Panc1 (cell line): ENCODE measurements at regions not wholly inside any gene's neighbourhood (a gene's known extent, or its start where the extent isn't known, plus 50 kb on each side); places are given as distances from the start of the nearest gene placed in this dataset.
A peak's percentile ranks its signal among the peaks of the same experiment; 100 is the strongest.

Source experiments
- ATAC-seq: fragments of 200-7000 bp; cut with Tn5 transposase; 2 replicates; pipeline ENCODE4 v1.9.1; 2020; ENCODE audit warnings: mild to moderate bottlenecking, moderate library complexity
- BruUV-seq: library from RNA; stranded (reverse); fragments of 400-500 nt; replicated peaks from 2 replicates; lab custom pipeline; 2021; lab: Mats Ljungman, UMichigan
- CTCF ChIA-PET: fragments of 300-600 bp; sonication (Branson Sonifier 250); formaldehyde crosslinking; loops from one replicate; lab custom pipeline; 2022; ENCODE audit warnings: antibody characterized with exemption; lab: Charles Lee
- POLR2A ChIA-PET: fragments of 300-600 bp; sonication (Branson Sonifier 250); formaldehyde crosslinking; loops from one replicate; lab custom pipeline; 2022; ENCODE audit warnings: antibody characterized with exemption; lab: Charles Lee
- DNase-seq: peaks from one replicate; pipeline ENCODE4 v3.0.0-alpha.2; 2010; ENCODE audit warnings: low read depth, low spot score
- H3K27ac ChIP-seq: 2 replicates; pipeline ENCODE4 v1.5.1; 2011; ENCODE audit warnings: mild to moderate bottlenecking, low read length, inconsistent platforms
- H3K27me3 ChIP-seq: fragments of 200-500 bp; sonication (Bioruptor generic); 2 replicates; pipeline ENCODE4 v1.6.0; 2014; ENCODE audit warnings: low read length, inconsistent platforms; ENCODE audit not compliant: control insufficient read depth, insufficient read depth
- H3K36me3 ChIP-seq: fragments of 200-500 bp; sonication (Bioruptor generic); 2 replicates; pipeline ENCODE4 v1.5.1; 2014; ENCODE audit warnings: inconsistent platforms, mild to moderate bottlenecking, low read length, moderate library complexity; ENCODE audit not compliant: control insufficient read depth, insufficient read depth
- H3K4me1 ChIP-seq: 2 replicates; pipeline ENCODE4 v1.5.1; 2011; ENCODE audit warnings: inconsistent platforms, mild to moderate bottlenecking, low read length, moderate library complexity; ENCODE audit not compliant: control insufficient read depth, insufficient read depth
- H3K4me3 ChIP-seq, 2 experiments: 2 replicates each; pipeline ENCODE4 v1.5.1; 2011 to 2012; ENCODE audit warnings: low read depth in 2 of 2, low read length in 2 of 2, mild to moderate bottlenecking in 2 of 2, inconsistent platforms in 1 of 2, moderate library complexity in 1 of 2
- H3K9me3 ChIP-seq: fragments of 200-500 bp; sonication (Bioruptor generic); 2 replicates; pipeline ENCODE4 v1.5.1; 2014; ENCODE audit warnings: low read depth, mild to moderate bottlenecking, inconsistent platforms, low read length, moderate library complexity; ENCODE audit not compliant: control insufficient read depth, insufficient read depth
- CTCF ChIP-seq: fragments of 450-650 bp; IDR thresholded peaks from 2 replicates; pipeline ENCODE4 v1.5.1; 2017; ENCODE audit warnings: mild to moderate bottlenecking
- POLR2AphosphoS5 ChIP-seq: IDR thresholded peaks from 2 replicates; pipeline ENCODE4 v1.6.1; 2012; ENCODE audit warnings: mild to moderate bottlenecking, low read depth, low read length, moderate library complexity
- REST ChIP-seq, 2 experiments: IDR thresholded peaks; 2 replicates each; pipeline ENCODE4 v1.6.1; 2011 to 2012; ENCODE audit warnings: low read depth in 2 of 2, control low read depth in 1 of 2, low read length in 1 of 2, mild to moderate bottlenecking in 1 of 2, moderate library complexity in 1 of 2; ENCODE audit not compliant: insufficient read depth in 1 of 2
- TCF7L2 ChIP-seq: IDR thresholded peaks from 2 replicates; pipeline ENCODE4 v1.6.1; 2011; ENCODE audit warnings: mild to moderate bottlenecking, low read depth, low read length, inconsistent platforms
- in situ Hi-C: cut with HindIII; loops from 2 replicates; pipeline ENCODE4 v1.10.0; 2016; ENCODE audit warnings: low sequenced_read_pairs, low pct_unique_long_range_greater_than_20kb
- intact Hi-C: fragments of 100-400 bp; cut with micrococcal nuclease; formaldehyde crosslinking; loops from one replicate; pipeline ENCODE4 v1.10.0; 2022; ENCODE audit not compliant: unreplicated experiment

GRCh38 chr1:221263831-221264767 is 384.9 kb downstream of the HLX start:
- DNase-seq = peak; percentile 18
- BruUV-seq = no TSS peak
- Histone ChIP-seq H3K9me3 (no peaks in the 10 kb centered on the region), H3K4me1 (no peaks in the 10 kb centered on the region), H3K36me3 (no peaks in the 10 kb centered on the region), H3K27ac (no peak overlapping the region), H3K27me3 (no peaks in the 10 kb centered on the region), H3K4me3 (no peak overlapping the region)
- intact Hi-C loops (loop anchor here (5.0 kb wide), 1 partner anchor 173 kb away; no protein-coding TSS in a partner anchor), in situ Hi-C loops (no loop called here)
- peak; percentile 78 for ATAC-seq
- CTCF ChIA-PET = interaction anchor here (1.1 to 1.3 kb wide), 2 partner anchors 168 to 171 kb away, joined by 3 to 13 read pairs; no protein-coding TSS in a partner anchor
- POLR2A ChIA-PET = interaction anchor here (0.6 kb wide), 1 partner anchor 719 kb away, joined by 6 read pairs; no protein-coding TSS in a partner anchor
- no peak for TF ChIP-seq TCF7L2
- TF ChIP-seq CTCF = peak; percentile 66

- in situ Hi-C loops (no loop called here), intact Hi-C loops (loop anchor here (5.0 kb wide), 1 partner anchor 172 kb away; no protein-coding TSS in a partner anchor)
- ATAC-seq (no peak), DNase-seq (no peak)
- TF ChIP-seq POLR2AphosphoS5 (no peak), REST (IDR thresholded peaks at IDR 0.05; ENCODE audit: insufficient read depth in 1 of 2, low read depth in 2 of 2, low read length in 1 of 2) (no peak), CTCF (no peak)
- Histone ChIP-seq H3K27ac (no peak overlapping the region), H3K9me3 (no peaks in the 10 kb centered on the region), H3K27me3 (no peaks in the 10 kb centered on the region), H3K36me3 (no peaks in the 10 kb centered on the region), H3K4me3 (no peak overlapping the region), H3K4me1 (no peaks in the 10 kb centered on the region)
- BruUV-seq = no TSS peak
- POLR2A ChIA-PET = no interaction called here
- CTCF ChIA-PET = no interaction called here
Observed at GRCh38 chr1:221264848-221265247, 385.6 kb downstream of the HLX start.
